Smooth muscle cell (in vitro differentiated cells): ENCODE measurements at regions not wholly inside any gene's neighbourhood (a gene's known extent, or its start where the extent isn't known, plus 50 kb on each side); places are given as distances from the start of the nearest gene placed in this dataset.

Source experiments
- DNase-seq: peaks from one replicate; lab custom pipeline; 2025; ENCODE audit not compliant: unreplicated experiment; lab: John Stamatoyannopoulos, UW
- H2AFZ ChIP-seq: fragments of 200-600 bp; sonication (generic); 2 replicates; pipeline ENCODE4 v1.6.0; 2016; ENCODE audit warnings: antibody characterized with exemption, low read depth, mild to moderate bottlenecking
- H3F3A ChIP-seq: fragments of 200-600 bp; sonication (generic); 2 replicates; pipeline ENCODE4 v1.6.0; 2017; ENCODE audit warnings: antibody characterized with exemption, low read depth
- H3K27ac ChIP-seq: fragments of 200-600 bp; sonication (generic); 2 replicates; pipeline ENCODE4 v1.5.1; 2016; ENCODE audit warnings: low read depth, mild to moderate bottlenecking
- H3K27me3 ChIP-seq: fragments of 200-600 bp; sonication (generic); 2 replicates; pipeline ENCODE4 v1.6.1; 2016; ENCODE audit warnings: low read depth, mild to moderate bottlenecking
- H3K36me3 ChIP-seq: fragments of 200-600 bp; sonication (generic); 2 replicates; pipeline ENCODE4 v1.5.1; 2016; ENCODE audit warnings: low read depth
- H3K4me1 ChIP-seq: fragments of 200-600 bp; sonication (generic); 2 replicates; pipeline ENCODE4 v1.5.1; 2016; ENCODE audit warnings: low read depth
- H3K4me2 ChIP-seq: fragments of 200-600 bp; sonication (generic); 2 replicates; pipeline ENCODE4 v1.6.0; 2016; ENCODE audit warnings: mild to moderate bottlenecking
- H3K4me3 ChIP-seq: fragments of 200-600 bp; sonication (generic); 2 replicates; pipeline ENCODE4 v1.5.1; 2016; ENCODE audit warnings: mild to moderate bottlenecking
- H3K79me2 ChIP-seq: fragments of 200-600 bp; sonication (generic); 2 replicates; pipeline ENCODE4 v1.6.0; 2016; ENCODE audit warnings: low read depth, mild to moderate bottlenecking
- H3K9ac ChIP-seq: fragments of 200-600 bp; sonication (generic); 2 replicates; pipeline ENCODE4 v1.6.0; 2016; ENCODE audit warnings: low read depth
- H3K9me3 ChIP-seq: fragments of 200-600 bp; sonication (generic); replicated peaks from 2 replicates; pipeline ENCODE4 v1.5.1; 2016; ENCODE audit warnings: low read depth
- H4K20me1 ChIP-seq: fragments of 200-600 bp; sonication (generic); 2 replicates; pipeline ENCODE4 v1.6.0; 2016; ENCODE audit warnings: low read depth
- WGBS: methylation state at CpG from one replicate; pipeline ENCODE4 v1.1.7; 2016; ENCODE audit warnings: low lambda C conversion rate; 5-methylcytosine and 5-hydroxymethylcytosine counted together
- TF ChIP-seq, protein P1 (sequence below): fragments of 200-600 bp; sonication (generic); IDR thresholded peaks from 2 replicates; pipeline ENCODE4 v1.5.1; 2017; ENCODE audit warnings: borderline replicate concordance, mild to moderate bottlenecking, antibody characterized with exemption; ENCODE audit not compliant: insufficient read depth, poor library complexity, severe bottlenecking

DNA sequence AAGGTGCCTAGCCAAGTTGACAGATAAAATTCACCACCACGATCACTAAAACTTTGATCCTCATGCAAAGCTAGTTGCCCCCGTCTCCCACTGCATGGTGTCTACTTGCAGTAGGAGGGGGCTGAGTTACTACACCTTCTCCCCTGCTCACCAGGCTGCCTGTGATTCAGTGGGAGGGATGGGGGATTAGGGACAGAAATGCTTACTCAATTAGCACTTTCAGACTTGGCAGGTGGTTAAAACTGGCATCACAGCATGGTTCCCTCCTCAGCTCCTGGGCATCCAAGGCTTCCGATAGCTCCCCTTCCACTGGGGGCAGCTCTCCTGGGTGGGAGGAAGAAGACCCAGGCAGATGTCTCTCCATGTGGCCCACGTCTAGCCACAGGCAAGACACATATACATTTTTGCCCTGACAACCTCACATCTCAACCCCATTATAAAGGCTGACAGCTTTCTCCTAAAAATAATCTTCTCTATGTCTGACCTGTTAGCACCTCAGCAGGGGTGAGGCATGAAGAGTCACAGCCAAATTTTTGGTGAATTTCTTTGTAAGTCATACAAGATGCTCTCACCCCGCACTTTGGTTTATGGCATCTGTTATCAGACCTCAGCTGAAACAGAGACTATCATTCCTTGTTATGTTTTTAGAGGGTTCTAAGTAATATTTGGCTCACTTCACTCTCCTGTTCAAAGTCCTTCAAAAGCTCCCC is 369.0 kb downstream of the SV2B start:
- no peaks in the 10 kb centered on the region for H3K9me3 ChIP-seq
- H4K20me1 ChIP-seq: no peaks in the 10 kb centered on the region
- no peak overlapping the region for H3K4me3 ChIP-seq
- H3K36me3 ChIP-seq: no peaks in the 10 kb centered on the region
- no peak overlapping the region for H3K27ac ChIP-seq
- H3K4me1 ChIP-seq: no peaks in the 10 kb centered on the region
- DNase-seq: no peak
- no peaks in the 10 kb centered on the region for H3F3A ChIP-seq
- H3K27me3 ChIP-seq: no peaks in the 10 kb centered on the region
- no peak overlapping the region for H3K9ac ChIP-seq
- TF ChIP-seq, protein P1, sequence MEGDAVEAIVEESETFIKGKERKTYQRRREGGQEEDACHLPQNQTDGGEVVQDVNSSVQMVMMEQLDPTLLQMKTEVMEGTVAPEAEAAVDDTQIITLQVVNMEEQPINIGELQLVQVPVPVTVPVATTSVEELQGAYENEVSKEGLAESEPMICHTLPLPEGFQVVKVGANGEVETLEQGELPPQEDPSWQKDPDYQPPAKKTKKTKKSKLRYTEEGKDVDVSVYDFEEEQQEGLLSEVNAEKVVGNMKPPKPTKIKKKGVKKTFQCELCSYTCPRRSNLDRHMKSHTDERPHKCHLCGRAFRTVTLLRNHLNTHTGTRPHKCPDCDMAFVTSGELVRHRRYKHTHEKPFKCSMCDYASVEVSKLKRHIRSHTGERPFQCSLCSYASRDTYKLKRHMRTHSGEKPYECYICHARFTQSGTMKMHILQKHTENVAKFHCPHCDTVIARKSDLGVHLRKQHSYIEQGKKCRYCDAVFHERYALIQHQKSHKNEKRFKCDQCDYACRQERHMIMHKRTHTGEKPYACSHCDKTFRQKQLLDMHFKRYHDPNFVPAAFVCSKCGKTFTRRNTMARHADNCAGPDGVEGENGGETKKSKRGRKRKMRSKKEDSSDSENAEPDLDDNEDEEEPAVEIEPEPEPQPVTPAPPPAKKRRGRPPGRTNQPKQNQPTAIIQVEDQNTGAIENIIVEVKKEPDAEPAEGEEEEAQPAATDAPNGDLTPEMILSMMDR: no peak
- WGBS: 84% methylated on average over 5 of the region's 5 CpGs
- no peak overlapping the region for H2AFZ ChIP-seq
- H3K79me2 ChIP-seq: no peaks in the 10 kb centered on the region
- H3K4me2 ChIP-seq: no peak overlapping the region

DNA sequence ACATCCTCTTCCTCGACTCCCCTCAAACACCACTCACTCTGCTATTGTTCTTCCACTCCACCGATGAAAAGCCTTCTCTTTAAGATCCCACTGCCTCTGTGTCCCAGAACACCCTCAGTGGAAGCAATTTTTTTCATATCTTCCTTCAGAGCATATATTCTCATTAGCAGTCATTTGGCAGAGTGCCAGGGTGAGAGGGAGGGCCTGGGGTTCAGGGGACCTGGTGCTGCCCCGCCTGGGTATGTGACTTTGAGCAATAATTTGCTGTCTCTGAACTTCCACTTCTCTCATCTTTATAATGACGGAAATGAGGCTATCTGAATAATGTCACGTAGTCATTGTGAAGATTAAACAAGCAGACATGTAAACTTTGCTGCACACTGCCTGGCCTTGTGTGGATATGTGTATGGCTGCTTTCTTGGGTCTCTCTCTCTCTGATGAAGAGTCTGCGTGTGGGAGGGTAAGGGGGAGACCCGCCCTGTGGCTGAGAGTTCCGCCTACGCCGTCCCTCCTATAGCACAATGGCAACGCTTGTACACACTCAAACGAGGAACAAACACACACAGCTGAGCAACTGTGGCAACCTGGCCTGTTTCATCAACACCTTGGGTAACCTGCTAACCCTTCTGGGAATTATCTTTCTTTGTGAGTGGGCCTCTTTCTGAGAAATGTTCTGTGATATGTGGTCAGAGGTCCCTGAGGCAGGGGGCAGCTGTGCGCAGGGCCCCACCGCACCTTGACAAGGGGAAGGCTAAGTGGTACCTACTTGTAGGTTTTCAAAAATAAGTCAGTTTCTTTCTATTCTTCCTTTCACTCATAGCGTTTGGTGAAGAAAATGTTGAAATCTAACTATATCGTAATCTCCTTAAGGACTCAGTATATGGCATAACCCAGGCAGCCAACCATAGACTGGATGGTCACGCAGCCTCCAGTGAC is 369.8 kb downstream of the SV2B start:
- WGBS: 91% methylated on average over 17 of the region's 17 CpGs
- Histone ChIP-seq H3K9me3 (no peaks in the 10 kb centered on the region), H3K4me1 (no peaks in the 10 kb centered on the region), H2AFZ (no peak overlapping the region), H3F3A (no peaks in the 10 kb centered on the region), H3K27me3 (no peaks in the 10 kb centered on the region), H3K4me3 (no peak overlapping the region), H3K27ac (no peak overlapping the region), H3K79me2 (no peaks in the 10 kb centered on the region), H4K20me1 (no peaks in the 10 kb centered on the region), H3K36me3 (no peaks in the 10 kb centered on the region), H3K9ac (no peak overlapping the region), H3K4me2 (no peak overlapping the region)
- no peak for DNase-seq
- TF ChIP-seq, protein P1: no peak

DNA sequence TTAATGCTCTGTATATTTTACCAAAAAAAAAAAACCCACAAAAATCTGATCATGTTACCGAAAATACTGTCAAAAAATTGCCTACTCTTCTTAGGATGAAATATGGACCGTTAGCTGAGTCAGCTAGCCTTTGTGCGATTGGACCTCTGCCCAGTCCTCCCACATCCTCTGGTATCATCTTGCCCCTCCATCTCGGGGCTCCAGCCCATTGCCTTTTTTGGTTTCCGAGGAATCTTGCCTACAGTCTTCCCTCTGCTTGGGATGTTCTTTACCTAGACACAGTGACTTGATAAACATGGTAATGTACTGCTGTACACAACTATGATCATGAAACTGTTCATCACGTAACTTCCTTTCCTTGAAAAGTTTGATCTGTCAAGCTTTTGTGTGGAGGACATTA is 371.4 kb downstream of the SV2B start:
- DNase-seq: no peak

More for the DNA sequence above, 371.4 kb downstream of the SV2B start:
- Histone ChIP-seq H3K36me3 (no peaks in the 10 kb centered on the region), H3K4me1 (no peaks in the 10 kb centered on the region), H4K20me1 (no peaks in the 10 kb centered on the region), H3K9me3 (no peaks in the 10 kb centered on the region), H3K4me3 (no peak overlapping the region), H3K4me2 (no peak overlapping the region), H3F3A (no peaks in the 10 kb centered on the region), H3K9ac (no peak overlapping the region), H3K79me2 (no peaks in the 10 kb centered on the region), H3K27me3 (no peaks in the 10 kb centered on the region), H2AFZ (no peak overlapping the region), H3K27ac (no peak overlapping the region)
- 90% methylated on average over 6 of the region's 6 CpGs for WGBS
- TF ChIP-seq, protein P1: no peak
